Mesenteric fat pad (tissue), 1 donor: ENCODE measurements at regions not wholly inside any gene's neighbourhood (a gene's known extent, or its start where the extent isn't known, plus 50 kb on each side); places are given as distances from the start of the nearest gene placed in this dataset.
"Not testable (repeated sequence)": the region's sequence is repeated elsewhere in the genome, so short reads cannot be mapped to it uniquely, and the experiment has no call there.

ENCODE experiments used
- DNase-seq: peaks from one replicate; pipeline ENCODE4 v3.0.0-alpha.2; 2020; ENCODE audit warnings: low spot score
- donor health status: DM: yes; HTN: yes; CAD: no.

- DNase-seq, result no peak
Observed at GRCh38 chr15:69552057-69552815, 99.6 kb downstream of the RPLP1 start.

GRCh38 chr15:69553686-69554085, 101.1 kb downstream of the RPLP1 start:
- DNase-seq, result no peak

GRCh38 chr15:69554279-69554961, 101.8 kb downstream of the RPLP1 start:
- no peak for DNase-seq

- DNase-seq, result no peak
Observed at GRCh38 chr15:69555080-69555479, 102.5 kb downstream of the RPLP1 start.

- DNase-seq, result no peak
Observed at GRCh38 chr15:69556344-69556743, 103.7 kb downstream of the RPLP1 start.

- no peak for DNase-seq
Observed at GRCh38 chr15:69557020-69557706, 104.5 kb downstream of the RPLP1 start.

- no peak for DNase-seq
Observed at GRCh38 chr15:69557707-69558409, 105.2 kb downstream of the RPLP1 start.

- no peak for DNase-seq
Observed at GRCh38 chr15:69559440-69560190, 107.0 kb downstream of the RPLP1 start.

GRCh38 chr15:69561071-69561784, 108.6 kb downstream of the RPLP1 start:
- no peak for DNase-seq

- no peak for DNase-seq
Observed at GRCh38 chr15:69562116-69562515, 109.5 kb downstream of the RPLP1 start.

- no peak for DNase-seq
Observed at GRCh38 chr15:69562564-69562963, 109.9 kb downstream of the RPLP1 start.

GRCh38 chr15:69565066-69565655, 112.5 kb downstream of the RPLP1 start:
- no peak for DNase-seq

- not testable (repeated sequence) for DNase-seq
Observed at GRCh38 chr15:69567238-69567760, 114.7 kb downstream of the RPLP1 start.

GRCh38 chr15:69568173-69569009, 115.8 kb downstream of the RPLP1 start:
- no peak for DNase-seq

GRCh38 chr15:69570454-69570853, 117.8 kb downstream of the RPLP1 start:
- DNase-seq, result no peak

- DNase-seq, result no peak
Observed at GRCh38 chr15:69570997-69571396, 118.4 kb downstream of the RPLP1 start.

GRCh38 chr15:69573278-69573677, 120.7 kb downstream of the RPLP1 start:
- not testable (repeated sequence) for DNase-seq

GRCh38 chr15:69573815-69574475, 121.3 kb downstream of the RPLP1 start:
- DNase-seq, result no peak
